Central memory CD8-positive, alpha-beta T cell (primary cell): ENCODE measurements at regions not wholly inside any gene's neighbourhood (a gene's known extent, or its start where the extent isn't known, plus 50 kb on each side); places are given as distances from the start of the nearest gene placed in this dataset.

ENCODE experiments used
- ATAC-seq: fragments of 150-1000 bp; cut with Tn5 transposase; replicated peaks from 2 replicates; pipeline ENCODE4 v1.10.0; 2022; ENCODE audit warnings: mild to moderate bottlenecking, moderate FRiP score, moderate number of reproducible peaks; ENCODE audit not compliant: poor library complexity, severe bottlenecking; ENCODE audit errors: extremely low read depth
- DNase-seq, 2 donors: peaks; one replicate each; pipeline ENCODE4 v3.0.0; 2021; ENCODE audit warnings: low spot score in 2 of 2
- H3K27ac Mint-ChIP-seq: one replicate; pipeline ENCODE4 v1.8.0; 2022; ENCODE audit warnings: low read depth, mild to moderate bottlenecking, moderate library complexity, mixed read lengths
- H3K27me3 Mint-ChIP-seq: one replicate; pipeline ENCODE4 v1.8.0; 2022; ENCODE audit warnings: mixed read lengths
- H3K36me3 Mint-ChIP-seq: one replicate; pipeline ENCODE4 v1.8.0; 2022; ENCODE audit warnings: mild to moderate bottlenecking, moderate library complexity, mixed read lengths; ENCODE audit not compliant: insufficient read depth
- H3K4me1 Mint-ChIP-seq: one replicate; pipeline ENCODE4 v1.8.0; 2022; ENCODE audit warnings: mixed read lengths
- H3K4me3 Mint-ChIP-seq: one replicate; pipeline ENCODE4 v1.8.0; 2022; ENCODE audit warnings: mild to moderate bottlenecking, moderate library complexity, mixed read lengths
- H3K9me3 Mint-ChIP-seq: one replicate; pipeline ENCODE4 v1.8.0; 2022; ENCODE audit warnings: mixed read lengths

DNA sequence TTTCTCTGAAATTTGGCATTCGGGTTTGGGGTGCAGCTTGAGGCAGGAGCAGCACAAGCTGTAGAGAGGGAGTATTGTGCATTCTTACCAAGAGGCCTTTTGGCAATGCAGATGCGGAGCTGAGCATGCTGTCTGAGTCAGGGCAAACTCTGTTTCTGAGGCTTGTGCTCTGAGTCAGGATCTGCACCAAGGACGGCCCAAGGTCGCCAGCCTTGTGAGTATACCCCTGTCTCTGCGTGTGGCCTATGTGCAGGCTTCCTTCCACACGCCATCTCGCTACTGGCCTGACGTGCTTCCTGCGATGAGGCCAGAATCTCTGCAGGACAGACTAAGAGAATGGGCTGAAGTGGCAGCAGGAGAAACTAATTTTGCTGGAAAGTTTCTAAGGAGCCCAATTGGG, 83.8 kb upstream of the ROPN1 start:
- H3K4me3 Mint-ChIP-seq, result no peak overlapping the region
- peaks cover 57% of the 10 kb centered on the region for H3K27me3 Mint-ChIP-seq
- H3K27ac Mint-ChIP-seq, result no peak overlapping the region
- ATAC-seq, result no peak
- no peak for DNase-seq
- no peaks in the 10 kb centered on the region for H3K4me1 Mint-ChIP-seq
- H3K9me3 Mint-ChIP-seq, result no peaks in the 10 kb centered on the region
- no peaks in the 10 kb centered on the region for H3K36me3 Mint-ChIP-seq

DNA sequence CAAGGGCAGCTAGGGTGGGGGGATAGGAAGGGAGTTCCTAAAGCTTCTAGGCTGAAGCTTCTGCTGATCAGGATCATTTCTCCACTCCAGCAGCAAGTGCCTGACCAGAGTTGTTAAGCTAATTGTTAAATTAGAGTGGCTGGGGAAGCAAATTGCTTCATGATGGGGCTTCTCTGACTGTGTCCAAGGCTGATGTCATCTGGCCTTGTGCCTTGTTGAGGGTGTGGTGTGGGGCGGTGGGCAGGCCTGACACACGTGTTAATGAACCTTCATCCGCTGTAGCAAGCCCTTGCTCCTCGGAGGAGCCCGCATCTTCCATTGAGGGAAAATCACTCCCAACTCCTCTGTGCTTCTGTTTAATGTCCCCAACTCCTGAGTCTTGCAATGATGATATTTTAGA, 84.3 kb upstream of the ROPN1 start:
- DNase-seq, result no peak
- no peaks in the 10 kb centered on the region for H3K36me3 Mint-ChIP-seq
- no peaks in the 10 kb centered on the region for H3K4me1 Mint-ChIP-seq
- H3K9me3 Mint-ChIP-seq, result no peaks in the 10 kb centered on the region
- H3K27ac Mint-ChIP-seq, result no peak overlapping the region
- H3K27me3 Mint-ChIP-seq, result peaks cover 59% of the 10 kb centered on the region
- no peak overlapping the region for H3K4me3 Mint-ChIP-seq
- ATAC-seq, result no peak

- H3K27ac Mint-ChIP-seq, result no peak overlapping the region
- DNase-seq, result no peak
- peaks cover 49% of the 10 kb centered on the region for H3K27me3 Mint-ChIP-seq
- H3K4me1 Mint-ChIP-seq, result no peaks in the 10 kb centered on the region
- no peak overlapping the region for H3K4me3 Mint-ChIP-seq
- ATAC-seq, result no peak
- no peaks in the 10 kb centered on the region for H3K9me3 Mint-ChIP-seq
- no peaks in the 10 kb centered on the region for H3K36me3 Mint-ChIP-seq
These were observed 87.3 kb upstream of the ROPN1 start for GRCh38 chr3:124078953-124079911.

DNA sequence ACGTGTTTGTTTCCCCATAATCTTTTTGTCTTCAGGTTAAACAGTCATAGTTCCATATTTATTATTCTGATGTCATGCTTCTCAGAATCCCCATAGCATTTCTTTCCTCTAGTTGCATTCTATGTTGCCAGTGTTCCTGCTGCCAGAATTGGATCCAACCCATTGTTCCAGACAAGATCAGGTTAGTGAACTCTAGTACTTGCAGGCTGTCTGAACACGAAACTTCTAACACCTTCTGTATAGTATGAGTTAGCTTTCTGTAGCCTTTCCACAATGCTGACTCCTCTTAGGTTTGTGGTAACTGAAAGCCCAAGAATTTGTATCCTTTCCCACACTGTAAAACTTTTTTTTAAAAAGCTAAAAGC, 88.0 kb upstream of the ROPN1 start:
- H3K4me3 Mint-ChIP-seq, result no peak overlapping the region
- no peaks in the 10 kb centered on the region for H3K36me3 Mint-ChIP-seq
- no peaks in the 10 kb centered on the region for H3K9me3 Mint-ChIP-seq
- H3K4me1 Mint-ChIP-seq, result no peaks in the 10 kb centered on the region
- H3K27ac Mint-ChIP-seq, result no peak overlapping the region
- H3K27me3 Mint-ChIP-seq, result peaks cover 50% of the 10 kb centered on the region
- ATAC-seq (no peak), DNase-seq (no peak)

DNA sequence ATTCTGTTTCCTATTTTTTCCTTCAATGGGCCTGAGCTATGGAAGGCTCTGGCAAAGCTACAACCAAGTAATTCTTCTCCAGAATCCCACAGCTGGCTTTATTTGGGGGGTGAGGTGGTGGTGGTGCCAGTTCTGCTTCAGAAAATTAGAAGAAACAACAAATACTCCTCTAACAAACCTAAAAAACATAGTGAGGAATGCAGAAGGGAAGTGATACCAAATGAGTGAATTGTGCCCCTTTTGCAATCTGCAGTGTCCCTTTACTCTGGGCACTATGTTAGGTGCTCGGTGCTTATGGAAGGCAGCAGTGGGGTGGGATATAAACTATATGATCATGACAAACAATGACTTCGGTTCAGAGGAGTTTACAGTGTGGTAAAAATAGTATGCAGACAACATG, 90.4 kb upstream of the ROPN1 start:
- ATAC-seq (no peak), DNase-seq (no peak)
- no peaks in the 10 kb centered on the region for H3K36me3 Mint-ChIP-seq
- no peak overlapping the region for H3K27ac Mint-ChIP-seq
- H3K4me3 Mint-ChIP-seq, result no peak overlapping the region
- H3K4me1 Mint-ChIP-seq, result no peaks in the 10 kb centered on the region
- H3K9me3 Mint-ChIP-seq, result no peaks in the 10 kb centered on the region
- H3K27me3 Mint-ChIP-seq, result peaks cover 59% of the 10 kb centered on the region

DNA sequence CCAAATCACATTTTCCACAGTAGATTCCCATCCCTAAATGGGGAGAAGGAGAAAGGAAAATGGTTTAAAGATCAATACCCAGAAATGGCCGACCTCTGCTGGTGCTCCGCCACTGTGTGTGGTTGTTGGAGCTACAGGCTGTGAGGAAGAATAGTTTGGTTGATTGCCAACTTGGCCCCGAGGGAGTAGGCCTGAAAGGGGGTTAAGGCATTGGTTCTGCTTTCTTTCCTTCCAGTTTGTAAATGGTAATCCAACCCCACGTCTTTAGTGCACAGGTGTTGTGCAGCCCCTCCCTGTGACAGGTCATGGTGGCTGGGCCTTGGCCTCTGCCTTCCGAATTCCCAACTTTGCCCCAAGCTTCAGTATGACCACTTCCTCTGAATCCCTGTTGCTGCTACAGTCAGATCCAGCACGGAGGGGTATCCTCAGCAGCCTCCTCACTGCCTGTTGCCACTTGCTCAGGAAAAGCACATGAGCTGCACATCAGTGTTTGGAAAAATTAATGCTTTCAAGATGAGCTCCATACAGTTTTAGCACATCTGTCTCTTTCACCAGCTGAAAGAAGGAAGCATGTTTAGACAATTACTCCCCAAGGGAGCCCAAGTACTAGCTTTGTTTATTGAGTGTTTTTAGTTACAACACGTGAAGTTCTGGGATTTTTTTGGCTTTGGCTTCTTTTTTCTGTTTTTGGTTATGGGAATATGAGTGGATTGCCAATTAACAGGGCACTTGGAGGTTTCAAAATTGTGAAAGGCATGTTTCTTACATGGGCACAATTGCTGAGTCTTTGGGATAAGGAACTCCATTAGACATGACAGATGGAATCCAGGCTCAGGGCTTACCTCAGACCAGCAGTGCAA, 92.3 kb upstream of the ROPN1 start:
- H3K4me1 Mint-ChIP-seq, result no peaks in the 10 kb centered on the region
- peaks cover 53% of the 10 kb centered on the region for H3K27me3 Mint-ChIP-seq
- no peak for ATAC-seq
- no peak for DNase-seq
- no peaks in the 10 kb centered on the region for H3K36me3 Mint-ChIP-seq
- no peak overlapping the region for H3K27ac Mint-ChIP-seq
- H3K9me3 Mint-ChIP-seq, result no peaks in the 10 kb centered on the region
- H3K4me3 Mint-ChIP-seq, result no peak overlapping the region

DNA sequence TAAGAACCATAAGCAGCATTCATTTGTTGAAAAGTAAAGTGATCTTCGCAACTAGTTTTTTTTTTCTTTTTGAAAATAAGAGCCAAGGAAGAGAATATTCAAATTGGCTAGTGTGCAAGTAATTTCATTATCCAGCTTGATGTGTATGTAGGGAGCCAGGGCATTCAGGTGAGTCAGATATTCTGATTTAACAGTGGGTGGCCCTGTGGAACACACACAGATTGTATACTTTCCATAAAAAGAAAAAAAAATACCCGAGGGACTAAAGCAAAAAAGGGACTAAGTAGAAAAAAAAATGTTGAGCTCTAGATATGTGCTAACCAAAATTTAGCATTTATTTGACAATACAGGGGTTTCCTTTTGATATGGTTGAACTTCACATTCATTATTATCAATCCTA, 96.9 kb upstream of the ROPN1 start:
- no peaks in the 10 kb centered on the region for H3K36me3 Mint-ChIP-seq
- no peaks in the 10 kb centered on the region for H3K4me1 Mint-ChIP-seq
- ATAC-seq, result no peak
- no peak overlapping the region for H3K4me3 Mint-ChIP-seq
- no peaks in the 10 kb centered on the region for H3K9me3 Mint-ChIP-seq
- H3K27me3 Mint-ChIP-seq, result peaks cover 84% of the 10 kb centered on the region
- no peak for DNase-seq
- no peak overlapping the region for H3K27ac Mint-ChIP-seq

DNA sequence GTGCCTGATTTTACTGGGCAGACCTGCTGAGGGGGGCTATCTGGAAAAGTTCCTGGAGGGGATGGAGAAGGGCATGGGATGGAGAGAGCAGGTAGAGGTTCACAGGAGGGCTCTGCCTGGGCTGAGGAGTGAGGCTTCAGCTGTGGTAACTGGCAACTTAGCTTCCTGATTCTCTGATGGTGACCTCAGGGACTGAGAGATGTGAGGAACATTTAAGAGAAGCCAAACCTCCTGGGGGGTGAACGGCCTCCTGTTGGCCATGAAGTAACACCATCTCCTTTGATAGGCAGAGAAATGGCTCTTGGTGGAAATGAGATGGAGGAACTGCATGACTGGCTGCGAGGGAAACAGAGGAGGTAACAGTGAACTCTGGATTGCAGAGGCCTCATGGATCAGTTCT, 97.3 kb upstream of the ROPN1 start:
- ATAC-seq, result no peak
- no peaks in the 10 kb centered on the region for H3K4me1 Mint-ChIP-seq
- DNase-seq, result no peak
- H3K4me3 Mint-ChIP-seq, result no peak overlapping the region
- no peaks in the 10 kb centered on the region for H3K36me3 Mint-ChIP-seq
- no peak overlapping the region for H3K27ac Mint-ChIP-seq
- H3K27me3 Mint-ChIP-seq, result peaks cover 88% of the 10 kb centered on the region
- H3K9me3 Mint-ChIP-seq, result no peaks in the 10 kb centered on the region

DNA sequence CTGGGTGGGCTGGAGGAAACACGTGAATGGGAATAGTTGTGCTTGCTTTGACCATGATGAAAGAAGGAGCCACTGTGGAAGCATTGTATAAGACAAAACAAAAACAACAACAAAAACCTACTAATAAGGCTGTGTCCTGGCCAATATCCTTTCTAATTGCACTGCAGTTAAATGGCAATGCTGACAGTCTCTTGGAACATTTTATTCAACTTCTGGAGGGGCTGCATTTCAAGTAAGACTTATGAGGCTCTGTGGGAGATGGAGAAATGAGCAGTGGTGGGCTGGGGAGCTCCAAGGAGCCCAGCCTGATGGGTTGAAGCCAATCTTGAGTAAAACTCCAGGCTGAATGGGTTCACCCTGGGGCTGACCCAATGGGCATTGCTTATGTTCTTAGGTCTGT, 99.8 kb upstream of the ROPN1 start:
- Mint-ChIP-seq H3K27me3 (peaks cover 72% of the 10 kb centered on the region), H3K27ac (no peak overlapping the region), H3K36me3 (no peaks in the 10 kb centered on the region), H3K9me3 (no peaks in the 10 kb centered on the region), H3K4me3 (no peak overlapping the region), H3K4me1 (no peaks in the 10 kb centered on the region)
- no peak for ATAC-seq
- DNase-seq, result no peak

GRCh38 chr3:124092811-124093210, 100.9 kb upstream of the ROPN1 start:
- Mint-ChIP-seq H3K27ac (no peak overlapping the region), H3K4me1 (no peaks in the 10 kb centered on the region), H3K4me3 (no peak overlapping the region), H3K27me3 (peaks cover 68% of the 10 kb centered on the region), H3K36me3 (no peaks in the 10 kb centered on the region), H3K9me3 (no peaks in the 10 kb centered on the region)
- DNase-seq, result no peak
- ATAC-seq, result no peak

DNA sequence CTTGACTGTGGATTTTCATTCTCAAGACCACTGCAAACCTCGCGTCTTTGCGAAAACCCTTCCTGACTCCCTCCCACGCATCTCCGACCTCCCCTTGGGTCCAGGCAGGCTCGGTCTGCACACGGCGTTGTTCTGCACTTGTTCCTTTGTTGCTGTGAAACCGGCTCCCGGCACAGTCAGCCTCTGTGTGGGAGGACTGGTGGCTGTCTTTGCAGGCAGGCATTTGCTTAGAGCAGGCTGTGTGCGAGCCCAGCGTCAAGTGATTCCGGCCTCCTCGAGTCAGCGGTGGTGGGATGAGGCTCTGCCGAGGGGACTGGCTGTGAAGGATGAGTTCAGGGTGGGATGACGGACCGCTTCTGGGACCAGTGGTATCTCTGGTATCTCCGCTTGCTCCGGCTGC, 102.6 kb upstream of the ROPN1 start:
- no peak overlapping the region for H3K27ac Mint-ChIP-seq
- ATAC-seq (no peak), DNase-seq (no peak)
- no peaks in the 10 kb centered on the region for H3K9me3 Mint-ChIP-seq
- no peaks in the 10 kb centered on the region for H3K36me3 Mint-ChIP-seq
- H3K4me1 Mint-ChIP-seq, result no peaks in the 10 kb centered on the region
- H3K27me3 Mint-ChIP-seq, result peaks cover 66% of the 10 kb centered on the region
- H3K4me3 Mint-ChIP-seq, result no peak overlapping the region

DNA sequence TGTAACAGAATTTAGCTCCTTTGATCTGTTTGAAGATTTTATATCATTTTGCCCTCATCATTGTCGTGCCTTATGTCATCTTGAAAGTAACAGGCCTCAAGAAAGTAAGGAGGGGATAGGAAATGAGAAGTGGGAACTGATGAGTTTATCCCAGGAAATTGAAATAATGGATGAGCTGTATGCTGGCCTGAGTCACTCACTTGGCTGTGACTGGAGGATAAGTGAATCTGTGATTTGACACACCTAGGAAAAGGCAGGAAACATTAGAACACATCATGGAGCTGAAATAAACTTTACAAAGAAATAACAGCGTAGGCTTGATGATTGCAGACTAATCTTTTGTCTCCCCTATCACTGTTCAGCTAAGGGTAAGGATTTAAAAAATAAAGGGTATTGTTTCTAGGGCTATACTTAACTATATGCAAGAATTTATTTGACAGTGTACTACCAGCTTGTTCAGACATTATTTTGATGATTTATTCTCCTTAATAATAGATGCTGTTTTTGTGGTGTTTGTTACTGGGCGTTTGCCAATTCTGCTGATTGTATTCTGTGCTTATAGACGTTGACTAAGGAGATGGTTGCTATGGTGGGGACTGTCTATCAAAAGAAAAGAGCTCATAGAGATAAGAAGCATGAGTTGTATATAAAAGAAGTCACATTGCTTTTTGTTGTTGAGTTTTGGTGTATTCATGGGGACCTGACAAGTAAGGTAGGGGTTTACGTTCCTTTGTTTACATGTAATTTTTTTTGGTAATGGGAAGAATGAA, 105.6 kb upstream of the ROPN1 start:
- no peaks in the 10 kb centered on the region for H3K9me3 Mint-ChIP-seq
- no peak for ATAC-seq
- peaks cover 49% of the 10 kb centered on the region for H3K27me3 Mint-ChIP-seq
- DNase-seq, result no peak
- no peak overlapping the region for H3K4me3 Mint-ChIP-seq
- H3K4me1 Mint-ChIP-seq, result no peaks in the 10 kb centered on the region
- no peak overlapping the region for H3K27ac Mint-ChIP-seq
- H3K36me3 Mint-ChIP-seq, result no peaks in the 10 kb centered on the region
